Fibroblast of mammary gland (primary cell): ENCODE measurements at regions not wholly inside any gene's neighbourhood (a gene's known extent, or its start where the extent isn't known, plus 50 kb on each side); places are given as distances from the start of the nearest gene placed in this dataset.

Source experiments
- DNase-seq: peaks from one replicate; pipeline ENCODE4 v3.0.0-alpha.2; 2010; ENCODE audit warnings: low read depth
- H3K4me3 ChIP-seq: 2 replicates; pipeline ENCODE4 v1.5.1; 2011; ENCODE audit warnings: low read depth, mild to moderate bottlenecking, low read length, moderate library complexity; ENCODE audit not compliant: control insufficient read depth
- TF ChIP-seq, protein P1 (sequence below): conservative IDR thresholded peaks from 2 replicates; pipeline ENCODE4 v1.5.1; 2011; ENCODE audit warnings: low read depth, low read length, inconsistent platforms; ENCODE audit not compliant: control insufficient read depth, insufficient read depth

DNA sequence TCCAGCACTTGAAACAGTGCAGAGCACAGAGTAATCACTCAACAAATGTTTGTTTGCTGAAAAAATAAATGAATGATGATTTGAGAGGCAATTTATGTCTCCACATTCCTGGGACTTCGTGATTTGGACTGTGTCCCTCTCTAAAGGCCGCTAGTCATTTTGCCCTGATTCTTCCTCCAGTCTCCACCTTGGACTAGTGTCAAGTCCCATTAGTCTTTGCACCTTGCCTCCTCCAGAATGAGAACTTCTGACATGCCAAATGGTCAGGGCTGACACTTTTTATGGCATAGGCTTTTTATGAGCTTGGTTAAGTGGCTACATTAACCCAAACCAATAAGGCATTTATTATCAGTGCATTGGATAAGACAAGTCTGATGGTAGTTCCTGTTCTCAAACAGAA lies 65.1 kb upstream of the POF1B start:
- H3K4me3 ChIP-seq, result no peak overlapping the region
- no peak for DNase-seq
- TF ChIP-seq, protein P1, sequence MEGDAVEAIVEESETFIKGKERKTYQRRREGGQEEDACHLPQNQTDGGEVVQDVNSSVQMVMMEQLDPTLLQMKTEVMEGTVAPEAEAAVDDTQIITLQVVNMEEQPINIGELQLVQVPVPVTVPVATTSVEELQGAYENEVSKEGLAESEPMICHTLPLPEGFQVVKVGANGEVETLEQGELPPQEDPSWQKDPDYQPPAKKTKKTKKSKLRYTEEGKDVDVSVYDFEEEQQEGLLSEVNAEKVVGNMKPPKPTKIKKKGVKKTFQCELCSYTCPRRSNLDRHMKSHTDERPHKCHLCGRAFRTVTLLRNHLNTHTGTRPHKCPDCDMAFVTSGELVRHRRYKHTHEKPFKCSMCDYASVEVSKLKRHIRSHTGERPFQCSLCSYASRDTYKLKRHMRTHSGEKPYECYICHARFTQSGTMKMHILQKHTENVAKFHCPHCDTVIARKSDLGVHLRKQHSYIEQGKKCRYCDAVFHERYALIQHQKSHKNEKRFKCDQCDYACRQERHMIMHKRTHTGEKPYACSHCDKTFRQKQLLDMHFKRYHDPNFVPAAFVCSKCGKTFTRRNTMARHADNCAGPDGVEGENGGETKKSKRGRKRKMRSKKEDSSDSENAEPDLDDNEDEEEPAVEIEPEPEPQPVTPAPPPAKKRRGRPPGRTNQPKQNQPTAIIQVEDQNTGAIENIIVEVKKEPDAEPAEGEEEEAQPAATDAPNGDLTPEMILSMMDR, result no peak
